Stimulated activated CD4-positive, alpha-beta T cell treated with anti-CD3 and anti-CD28 coated beads, Interleukin-1b, Interleukin-23, amount 100 ng/mL, for 48 hours (primary cell): ENCODE measurements at regions not wholly inside any gene's neighbourhood (a gene's known extent, or its start where the extent isn't known, plus 50 kb on each side); places are given as distances from the start of the nearest gene placed in this dataset.

ENCODE experiments used
- DNase-seq: peaks from one replicate; pipeline ENCODE4 v3.0.0-alpha.2; 2020

- DNase-seq = no peak
Observed at GRCh38 chr21:15151385-15152103, 86.7 kb upstream of the NRIP1 start.

DNA sequence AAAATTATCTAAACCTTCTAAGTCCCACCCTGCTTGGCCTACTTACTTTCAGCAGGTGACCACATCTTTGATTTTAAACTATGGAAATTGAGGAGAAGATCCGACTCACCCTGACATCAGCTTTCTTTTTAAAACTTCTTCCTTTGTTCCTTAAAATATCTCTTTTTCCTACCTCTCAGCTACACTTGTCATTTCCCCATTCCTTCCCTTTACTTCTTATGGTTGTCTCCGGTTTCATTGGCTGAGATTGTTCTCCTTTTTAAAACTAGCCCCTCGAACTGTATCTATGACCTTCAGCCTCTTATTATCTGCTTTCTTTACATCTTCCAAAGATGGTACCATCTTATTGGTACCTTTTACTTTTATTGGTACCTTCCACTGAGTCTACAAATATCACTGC, 87.8 kb upstream of the NRIP1 start:
- DNase-seq = no peak

DNA sequence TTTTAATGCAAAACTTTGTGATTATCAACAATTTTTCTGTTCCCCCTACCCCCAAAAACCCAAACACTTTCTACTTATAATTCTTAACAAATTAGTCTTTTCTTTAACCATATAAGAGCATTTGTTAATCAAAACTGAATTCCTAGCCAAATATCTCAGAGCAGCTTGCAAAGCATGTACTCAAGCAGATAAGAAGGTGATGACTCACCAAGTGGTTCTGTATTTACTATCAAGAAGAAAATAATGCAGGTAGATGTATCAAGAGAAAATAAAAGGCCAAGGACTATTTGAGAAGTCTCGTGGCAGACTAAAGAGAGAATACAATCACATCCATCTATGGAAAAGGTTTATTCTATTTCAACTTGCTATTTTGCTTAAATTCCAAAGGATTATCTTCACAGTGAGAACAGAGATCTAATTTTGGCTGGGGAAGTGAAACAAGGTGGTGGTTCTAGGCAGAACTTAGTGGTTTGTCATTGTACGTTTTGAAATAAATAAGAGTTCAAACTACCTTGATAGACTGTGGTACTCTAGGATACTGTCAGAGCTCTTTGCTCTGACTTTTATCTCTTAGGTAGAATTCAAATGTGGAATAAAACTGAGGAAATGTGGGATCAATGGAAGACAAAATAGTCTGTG, 94.7 kb upstream of the NRIP1 start:
- no peak for DNase-seq

DNA sequence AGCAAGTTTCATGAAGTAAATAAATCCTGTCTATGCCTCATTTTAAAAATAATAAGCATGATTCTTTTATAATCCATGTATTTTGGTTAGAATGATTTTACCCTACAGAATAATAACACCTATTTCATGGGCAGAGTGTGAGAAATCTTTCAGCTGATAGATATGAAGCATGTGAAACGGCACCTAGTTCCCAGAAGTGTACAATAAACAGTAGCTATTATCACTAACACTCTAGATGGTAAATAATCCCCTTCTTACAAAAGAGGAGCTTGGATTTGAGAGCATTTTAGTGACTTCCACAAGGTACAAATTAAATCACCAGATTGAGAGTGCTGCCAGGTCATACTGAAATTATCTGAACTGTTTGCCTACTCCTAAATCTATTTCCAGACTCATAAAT, 95.3 kb upstream of the NRIP1 start:
- no peak for DNase-seq

- no peak for DNase-seq
Observed at GRCh38 chr21:15162921-15163320, 98.1 kb upstream of the NRIP1 start.

- DNase-seq = no peak
Observed at GRCh38 chr21:15164273-15164672, 99.5 kb upstream of the NRIP1 start.

DNA sequence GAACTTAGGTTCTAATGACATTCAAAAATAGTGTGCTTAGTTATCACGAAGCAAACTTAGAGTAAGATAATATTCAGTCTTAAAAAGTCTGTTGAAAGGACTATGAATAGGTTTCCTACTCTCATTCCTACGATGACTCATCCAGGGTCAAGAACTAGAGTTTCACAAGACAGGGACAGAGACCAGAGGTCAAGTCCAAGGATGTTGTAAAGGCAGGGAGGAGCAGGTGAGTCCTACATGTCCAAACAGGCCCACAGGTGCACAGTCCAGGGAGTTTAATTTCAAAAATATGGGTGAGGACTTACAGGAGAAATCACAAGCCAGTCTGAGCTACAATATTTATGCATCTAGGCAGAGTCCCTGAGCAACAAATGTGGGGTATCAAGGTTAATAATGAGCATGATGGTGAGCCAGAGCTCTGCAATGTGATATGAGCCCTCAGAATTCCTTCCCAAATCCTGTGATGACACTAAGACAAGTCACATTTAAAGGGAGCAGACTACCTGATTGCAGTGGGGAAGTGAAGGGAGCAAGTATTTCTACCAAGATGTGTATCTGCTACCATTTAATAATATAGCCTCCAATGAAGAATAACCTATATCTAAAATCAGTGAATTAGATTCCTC, 100.0 kb upstream of the NRIP1 start:
- no peak for DNase-seq

DNA sequence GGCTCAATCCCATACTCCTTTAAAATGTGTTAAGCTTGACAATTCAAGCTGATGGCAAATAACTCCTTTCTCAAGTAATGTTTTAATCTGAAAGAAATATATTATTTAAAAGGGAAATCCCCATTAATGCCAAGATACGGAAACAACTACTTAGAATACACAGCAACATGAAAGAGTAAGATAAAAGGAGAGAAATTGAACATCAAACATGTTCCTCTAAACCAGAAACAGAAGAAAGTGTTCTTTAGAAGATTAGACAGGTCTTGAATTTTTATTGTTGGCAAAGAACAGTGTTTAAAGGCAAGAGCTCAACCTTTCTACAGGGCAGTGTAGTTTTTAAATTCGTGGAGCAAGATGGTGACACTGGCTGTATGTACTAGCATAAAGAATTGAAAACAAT, 105.8 kb upstream of the NRIP1 start:
- no peak for DNase-seq

GRCh38 chr21:15171546-15171945, 106.7 kb upstream of the NRIP1 start:
- DNase-seq = no peak

DNA sequence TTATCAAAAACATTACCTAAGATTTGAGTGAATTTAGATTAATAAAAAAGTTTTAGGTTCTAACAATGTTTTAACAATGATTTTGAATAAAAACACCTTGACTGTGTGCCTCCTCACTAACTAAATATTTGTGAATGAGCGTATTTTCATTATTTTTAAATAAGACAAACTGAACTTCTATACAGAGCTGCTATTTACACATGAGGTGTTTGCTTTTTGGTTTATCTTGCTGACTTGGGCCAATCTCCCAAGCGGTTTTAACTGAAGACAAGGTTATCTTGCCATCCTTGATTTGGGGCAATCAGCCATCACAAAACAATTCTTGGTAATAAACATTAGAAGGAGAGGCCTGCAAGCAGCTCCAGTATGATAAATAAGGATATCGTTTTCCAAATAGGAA, 108.2 kb upstream of the NRIP1 start:
- DNase-seq = no peak

DNA sequence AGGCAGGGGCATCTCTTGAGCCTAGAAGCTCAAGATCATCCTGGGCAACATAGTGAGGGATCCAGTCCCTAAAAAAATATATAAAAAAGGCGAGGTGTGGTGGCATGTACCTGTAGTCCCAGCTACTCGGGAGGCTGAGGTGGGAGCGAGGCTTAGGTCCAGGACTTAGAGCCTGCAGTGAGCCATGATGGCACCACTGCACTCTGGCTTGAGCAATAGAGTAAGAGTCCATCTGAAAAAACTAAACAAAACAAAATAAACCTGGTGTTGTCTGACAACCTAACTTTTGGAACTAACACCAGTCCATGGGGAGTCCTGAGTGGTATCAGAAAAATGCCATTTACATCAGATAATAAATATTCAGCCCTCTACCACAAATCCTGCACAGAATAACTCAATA, 110.1 kb upstream of the NRIP1 start:
- DNase-seq = no peak

GRCh38 chr21:15182731-15183130, 117.9 kb upstream of the NRIP1 start:
- DNase-seq = no peak

DNA sequence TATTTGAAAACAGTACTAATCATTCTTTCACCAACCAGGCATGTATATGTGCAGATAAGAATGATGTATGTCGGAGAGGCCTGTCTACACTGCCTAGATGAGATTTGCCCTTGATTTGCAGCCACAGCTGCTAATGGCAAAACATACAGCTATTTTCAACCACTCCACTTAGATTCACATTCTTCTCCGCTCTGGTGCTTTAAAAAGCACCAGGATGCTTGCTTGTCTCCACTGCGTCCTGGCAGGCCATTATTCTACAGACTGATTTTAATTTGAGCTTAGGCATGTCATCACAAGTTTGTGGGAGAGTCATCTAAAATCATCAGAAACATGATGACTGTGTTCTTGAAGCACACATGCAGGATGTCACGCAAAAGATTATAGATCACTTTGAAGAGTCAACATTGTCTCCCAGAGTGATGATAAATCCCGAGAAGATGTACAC, 119.0 kb upstream of the NRIP1 start:
- DNase-seq = no peak

GRCh38 chr21:15190412-15190811, 125.6 kb upstream of the NRIP1 start:
- no peak for DNase-seq

- DNase-seq = no peak
Observed at GRCh38 chr21:15190837-15191236, 126.0 kb upstream of the NRIP1 start.

DNA sequence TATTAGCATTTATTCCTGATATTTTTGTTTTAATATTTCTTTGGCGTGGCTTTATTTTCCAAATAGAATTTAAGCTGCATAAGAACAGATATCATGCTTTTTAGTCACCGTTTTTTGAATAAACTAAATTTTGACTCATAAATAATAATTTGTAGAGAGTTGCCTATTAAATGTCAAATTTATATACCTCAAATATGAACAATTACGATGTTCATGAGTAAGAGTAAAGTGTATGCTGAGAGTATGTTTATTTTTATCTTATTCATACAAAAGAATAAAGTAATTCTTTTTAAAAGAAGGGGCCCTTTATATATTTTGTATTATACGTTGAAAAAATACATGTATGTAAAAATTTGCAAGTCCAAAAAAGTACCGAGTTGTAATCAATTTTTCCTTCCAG, 126.5 kb upstream of the NRIP1 start:
- no peak for DNase-seq

DNA sequence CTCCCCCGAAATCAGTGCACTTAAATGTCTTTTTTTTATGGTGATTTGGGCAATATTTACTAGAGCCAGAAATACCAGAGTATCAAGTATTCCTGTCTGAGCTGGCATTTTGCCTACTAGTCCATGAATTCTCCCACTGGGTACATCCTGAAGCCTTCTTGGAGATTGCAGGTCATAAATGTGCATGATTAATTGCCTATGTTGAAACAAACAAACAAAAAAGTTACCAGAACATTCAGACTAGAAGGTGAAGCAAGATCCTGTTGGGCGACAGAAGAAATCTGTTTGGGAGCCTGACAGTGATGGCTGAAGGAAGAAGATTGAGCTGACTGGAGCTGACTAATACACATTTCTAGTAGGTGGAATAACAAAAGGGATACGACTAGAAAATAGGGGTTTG, 127.4 kb upstream of the NRIP1 start:
- no peak for DNase-seq

DNA sequence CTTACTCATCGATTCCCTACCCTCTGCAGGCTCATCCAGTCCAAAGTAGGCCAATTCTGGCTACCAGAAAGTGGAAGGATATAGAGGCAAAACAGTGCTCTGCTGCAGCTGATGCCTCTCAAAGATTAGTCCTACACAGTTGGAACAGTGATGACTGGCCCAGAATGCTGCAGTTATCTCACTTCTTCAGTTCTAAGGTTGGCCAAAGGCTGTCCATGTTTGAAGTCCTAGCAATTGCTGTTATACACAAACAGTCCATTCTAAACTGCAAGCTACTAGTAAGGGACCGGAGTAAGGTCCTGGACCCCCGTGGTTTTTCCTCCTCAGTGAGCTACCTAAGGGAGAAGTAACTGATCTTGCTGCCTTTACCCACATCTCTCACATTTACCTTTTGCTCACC, 129.1 kb upstream of the NRIP1 start:
- DNase-seq = no peak

GRCh38 chr21:15195104-15195503, 130.3 kb upstream of the NRIP1 start:
- no peak for DNase-seq

- DNase-seq = no peak
Observed at GRCh38 chr21:15195768-15196167, 131.0 kb upstream of the NRIP1 start.

- DNase-seq = no peak
Observed at GRCh38 chr21:15197696-15198095, 132.9 kb upstream of the NRIP1 start.

- DNase-seq = no peak
Observed at GRCh38 chr21:15199414-15200383, 134.9 kb upstream of the NRIP1 start.

DNA sequence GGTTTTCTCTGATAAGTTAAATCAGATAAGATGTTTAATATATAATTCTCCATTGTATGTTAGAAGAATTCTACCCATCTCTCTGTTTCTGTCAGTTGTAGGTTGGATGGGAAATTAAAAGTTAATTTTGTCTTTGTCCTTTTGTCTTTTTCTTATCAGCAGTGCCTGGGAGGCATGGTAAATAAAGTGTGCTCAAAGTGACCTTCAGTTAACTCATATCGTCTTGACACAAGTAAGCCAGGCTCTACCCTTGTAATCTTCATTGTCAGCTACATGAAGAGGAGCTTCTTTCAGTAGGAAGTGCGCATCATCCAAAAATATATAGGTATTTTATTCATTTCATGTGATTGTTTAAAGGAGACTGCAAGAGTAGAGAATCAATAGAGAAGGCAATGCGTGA, 138.9 kb upstream of the NRIP1 start:
- no peak for DNase-seq
